GM19455 (cell line): ENCODE measurements at regions not wholly inside any gene's neighbourhood (a gene's known extent, or its start where the extent isn't known, plus 50 kb on each side); places are given as distances from the start of the nearest gene placed in this dataset.
"Not testable (repeated sequence)": the region's sequence is repeated elsewhere in the genome, so short reads cannot be mapped to it uniquely, and the experiment has no call there.

Experiments
- ATAC-seq: cut with Tn5 transposase; IDR thresholded peaks from one replicate; pipeline ENCODE4 v1.9.1; 2021; ENCODE audit not compliant: unreplicated experiment

- no peak for ATAC-seq
These were observed 257.4 kb downstream of the KCNJ2 start for GRCh38 chr17:70426752-70427151.

- ATAC-seq, result no peak
These were observed 265.5 kb downstream of the KCNJ2 start for GRCh38 chr17:70434536-70435490.

GRCh38 chr17:70437656-70438055, 268.3 kb downstream of the KCNJ2 start:
- ATAC-seq, result no peak

GRCh38 chr17:70446446-70446845, 277.1 kb downstream of the KCNJ2 start:
- ATAC-seq, result no peak

GRCh38 chr17:70447588-70447987, 278.3 kb downstream of the KCNJ2 start:
- no peak for ATAC-seq

- ATAC-seq, result not testable (repeated sequence)
These were observed 283.7 kb downstream of the KCNJ2 start for GRCh38 chr17:70453075-70453474.

- no peak for ATAC-seq
These were observed 285.0 kb downstream of the KCNJ2 start for GRCh38 chr17:70454377-70454776.

GRCh38 chr17:70454908-70455307, 285.6 kb downstream of the KCNJ2 start:
- ATAC-seq, result no peak

GRCh38 chr17:70464995-70465394, 295.7 kb downstream of the KCNJ2 start:
- no peak for ATAC-seq

- ATAC-seq, result no peak
These were observed 299.3 kb downstream of the KCNJ2 start for GRCh38 chr17:70468661-70469060.

- no peak for ATAC-seq
These were observed 303.7 kb downstream of the KCNJ2 start for GRCh38 chr17:70473049-70473448.

GRCh38 chr17:70476368-70476767, 307.0 kb downstream of the KCNJ2 start:
- ATAC-seq, result no peak

- ATAC-seq, result no peak
These were observed 309.6 kb downstream of the KCNJ2 start for GRCh38 chr17:70478902-70479301.

GRCh38 chr17:70479779-70480178, 310.4 kb downstream of the KCNJ2 start:
- no peak for ATAC-seq

- no peak for ATAC-seq
These were observed 314.3 kb downstream of the KCNJ2 start for GRCh38 chr17:70483624-70484023.

GRCh38 chr17:70484050-70484449, 314.7 kb downstream of the KCNJ2 start:
- no peak for ATAC-seq

GRCh38 chr17:70484496-70484895, 315.2 kb downstream of the KCNJ2 start:
- ATAC-seq, result no peak

- no peak for ATAC-seq
These were observed 323.0 kb downstream of the KCNJ2 start for GRCh38 chr17:70492368-70492767.

- no peak for ATAC-seq
These were observed 324.0 kb downstream of the KCNJ2 start for GRCh38 chr17:70493277-70493874.

- no peak for ATAC-seq
These were observed 329.3 kb downstream of the KCNJ2 start for GRCh38 chr17:70498631-70499030.

- ATAC-seq, result no peak
These were observed 329.9 kb downstream of the KCNJ2 start for GRCh38 chr17:70499067-70499786.

GRCh38 chr17:70503449-70503848, 334.1 kb downstream of the KCNJ2 start:
- no peak for ATAC-seq
